SU-DHL-6 (cell line): ENCODE measurements at regions not wholly inside any gene's neighbourhood (a gene's known extent, or its start where the extent isn't known, plus 50 kb on each side); places are given as distances from the start of the nearest gene placed in this dataset.

Experiments used
- H2AFZ ChIP-seq: fragments of 200-600 bp; sonication (generic); 2 replicates; pipeline ENCODE4 v1.6.1; 2014; ENCODE audit warnings: low read depth, mild to moderate bottlenecking, moderate library complexity, mixed read lengths, antibody characterized with exemption, low read length; ENCODE audit not compliant: severe bottlenecking
- H3F3A ChIP-seq: fragments of 200-600 bp; shearing (Covaris generic); 2 replicates; pipeline ENCODE4 v1.6.0; 2016; ENCODE audit warnings: antibody characterized with exemption, mild to moderate bottlenecking; ENCODE audit not compliant: insufficient read depth
- H3K27ac ChIP-seq: fragments of 200-600 bp; sonication (generic); 2 replicates; pipeline ENCODE4 v1.5.1; 2016; ENCODE audit warnings: low read depth, mild to moderate bottlenecking, low read length, moderate library complexity, mixed read lengths
- H3K27me3 ChIP-seq: fragments of 200-600 bp; sonication (generic), shearing (Covaris generic); 2 replicates; pipeline ENCODE4 v1.6.0; 2014; ENCODE audit warnings: mild to moderate bottlenecking, low read length
- H3K36me3 ChIP-seq: fragments of 200-600 bp; sonication (generic); 2 replicates; pipeline ENCODE4 v1.6.1; 2014; ENCODE audit warnings: mild to moderate bottlenecking, low read length, mixed read lengths
- H3K4me2 ChIP-seq: fragments of 300-600, 200-600 bp; shearing (Covaris generic), sonication (generic); 2 replicates; pipeline ENCODE4 v1.6.0; 2014; ENCODE audit warnings: low read length, low read depth, mild to moderate bottlenecking; ENCODE audit not compliant: poor library complexity, severe bottlenecking
- H3K4me3 ChIP-seq: fragments of 200-600 bp; sonication (generic); 2 replicates; pipeline ENCODE4 v1.5.1; 2014; ENCODE audit warnings: antibody characterized with exemption, low read length, mild to moderate bottlenecking, mixed read lengths; ENCODE audit not compliant: insufficient read depth, poor library complexity, severe bottlenecking
- H3K79me2 ChIP-seq: fragments of 200-600 bp; sonication (generic); 2 replicates; pipeline ENCODE4 v1.6.1; 2014; ENCODE audit warnings: mild to moderate bottlenecking, low read length, moderate library complexity; ENCODE audit not compliant: insufficient read depth
- H3K9ac ChIP-seq: fragments of 200-600 bp; sonication (generic); 2 replicates; pipeline ENCODE4 v1.7.0; 2014; ENCODE audit warnings: mild to moderate bottlenecking, low read length
- H3K9me2 ChIP-seq: fragments of 200-600 bp; sonication (generic); replicated peaks from 2 replicates; pipeline ENCODE4 v1.6.1; 2014; ENCODE audit warnings: low read length; ENCODE audit not compliant: insufficient read depth
- H3K9me3 ChIP-seq: fragments of 200-600 bp; sonication (generic); 2 replicates; pipeline ENCODE4 v1.6.1; 2014; ENCODE audit warnings: low read length, mixed read lengths; ENCODE audit not compliant: insufficient read depth
- H4K20me1 ChIP-seq: fragments of 200-600 bp; sonication (generic); 2 replicates; pipeline ENCODE4 v1.6.1; 2014; ENCODE audit warnings: low read depth, mild to moderate bottlenecking, antibody characterized with exemption, low read length, moderate library complexity, mixed read lengths
- CTCF ChIP-seq: fragments of 200-600 bp; sonication (generic); IDR thresholded peaks from one replicate; pipeline ENCODE4 v1.5.1; 2017; ENCODE audit warnings: antibody characterized with exemption, mild to moderate bottlenecking, low read length, moderate library complexity; ENCODE audit not compliant: insufficient read depth, poor library complexity, severe bottlenecking
- EZH2phosphoT487 ChIP-seq: fragments of 200-600 bp; sonication (generic), shearing (Covaris generic); conservative IDR thresholded peaks from 2 replicates; pipeline ENCODE4 v1.6.1; 2018; ENCODE audit warnings: mild to moderate bottlenecking, antibody characterized with exemption, low read length, moderate library complexity, mixed read lengths

- no peaks in the 10 kb centered on the region for H4K20me1 ChIP-seq
- no peak overlapping the region for H3K27ac ChIP-seq
- no peak overlapping the region for H3K9ac ChIP-seq
- no peaks in the 10 kb centered on the region for H3K79me2 ChIP-seq
- TF ChIP-seq EZH2phosphoT487: no peak
- no peak for TF ChIP-seq CTCF
- H3K9me2 ChIP-seq: no peaks in the 10 kb centered on the region
- H3F3A ChIP-seq: no peaks in the 10 kb centered on the region
- H3K4me3 ChIP-seq: no peak overlapping the region
- no peak overlapping the region for H2AFZ ChIP-seq
- H3K36me3 ChIP-seq: no peaks in the 10 kb centered on the region
- no peaks in the 10 kb centered on the region for H3K27me3 ChIP-seq
- no peaks in the 10 kb centered on the region for H3K9me3 ChIP-seq
- H3K4me2 ChIP-seq: no peak overlapping the region
These were observed 154.4 kb upstream of the ZNF462 start for GRCh38 chr9:106708475-106709146.

- H3K9me3 ChIP-seq: no peaks in the 10 kb centered on the region
- H3K4me2 ChIP-seq: no peak overlapping the region
- no peaks in the 10 kb centered on the region for H3K36me3 ChIP-seq
- H3K79me2 ChIP-seq: no peaks in the 10 kb centered on the region
- no peaks in the 10 kb centered on the region for H3K27me3 ChIP-seq
- no peaks in the 10 kb centered on the region for H3F3A ChIP-seq
- TF ChIP-seq EZH2phosphoT487 (no peak), CTCF (no peak)
- H3K9ac ChIP-seq: no peak overlapping the region
- H3K27ac ChIP-seq: no peak overlapping the region
- H3K4me3 ChIP-seq: no peak overlapping the region
- H4K20me1 ChIP-seq: no peaks in the 10 kb centered on the region
- H3K9me2 ChIP-seq: no peaks in the 10 kb centered on the region
- H2AFZ ChIP-seq: no peak overlapping the region
These were observed 150.7 kb upstream of the ZNF462 start for GRCh38 chr9:106712279-106712678.

- Histone ChIP-seq H4K20me1 (no peaks in the 10 kb centered on the region), H2AFZ (no peak overlapping the region), H3K9me3 (no peaks in the 10 kb centered on the region), H3K9ac (no peak overlapping the region), H3K27me3 (no peaks in the 10 kb centered on the region), H3K9me2 (no peaks in the 10 kb centered on the region), H3K36me3 (no peaks in the 10 kb centered on the region), H3K4me3 (no peak overlapping the region), H3K4me2 (no peak overlapping the region), H3F3A (no peaks in the 10 kb centered on the region), H3K79me2 (no peaks in the 10 kb centered on the region), H3K27ac (no peak overlapping the region)
- no peak for TF ChIP-seq EZH2phosphoT487
- no peak for TF ChIP-seq CTCF
These were observed 149.8 kb upstream of the ZNF462 start for GRCh38 chr9:106713206-106713605.
